OCI-LY7 (cell line): ENCODE measurements at regions not wholly inside any gene's neighbourhood (a gene's known extent, or its start where the extent isn't known, plus 50 kb on each side); places are given as distances from the start of the nearest gene placed in this dataset.

ENCODE experiments used
- CTCF ChIP-seq: fragments of 200-600 bp; sonication (generic); conservative IDR thresholded peaks from 2 replicates; pipeline ENCODE4 v1.5.1; 2014; ENCODE audit warnings: mild to moderate bottlenecking, antibody characterized with exemption, low read length, moderate library complexity, mixed read lengths
- EZH2phosphoT487 ChIP-seq: fragments of 200-600 bp; sonication (generic); IDR thresholded peaks from 2 replicates; pipeline ENCODE4 v1.6.1; 2018; ENCODE audit warnings: low read depth, borderline replicate concordance, mild to moderate bottlenecking, mixed run types, antibody characterized with exemption, low read length, moderate library complexity, mixed read lengths

GRCh38 chr2:124986136-124986535, 961.0 kb downstream of the CNTNAP5 start:
- no peak for TF ChIP-seq CTCF
- TF ChIP-seq EZH2phosphoT487: no peak
